ENCODE measurements at regions not wholly inside any gene's neighbourhood (a gene's known extent, or its start where the extent isn't known, plus 50 kb on each side); places are given as distances from the start of the nearest gene placed in this dataset.

- no peak for TF ChIP-seq POLR2A (IDR thresholded peaks at IDR 0.05)
- no peak for TF ChIP-seq CTCF (IDR thresholded peaks at IDR 0.05 in 8 of 11, conservative IDR thresholded peaks at IDR 0.05 in 3 of 11)
Measured at GRCh38 chr7:144907577-144907976, 71.7 kb upstream of the TPK1 start.
